ENCODE measurements at regions not wholly inside any gene's neighbourhood (a gene's known extent, or its start where the extent isn't known, plus 50 kb on each side); places are given as distances from the start of the nearest gene placed in this dataset.

- Mint-ChIP-seq H3K4me3 (ENCODE audit: unreplicated experiment) (no peak overlapping the region), H3K27ac (ENCODE audit: unreplicated experiment) (peak overlapping the region; percentile 72)
Measured at GRCh38 chr18:54740136-54740846, 88.0 kb upstream of the RAB27B start.

GRCh38 chr18:54742120-54742519, 86.2 kb upstream of the RAB27B start:
- DNase-seq (ENCODE audit: extremely low spot score, unreplicated experiment): no peak
- H3K27me3 Mint-ChIP-seq (ENCODE audit: unreplicated experiment): no peaks in the 10 kb centered on the region
- H3K4me1 Mint-ChIP-seq (ENCODE audit: unreplicated experiment): peaks cover 54% of the 10 kb centered on the region
- no peak for TF ChIP-seq CTCF (IDR thresholded peaks at IDR 0.05)
- H3K9me3 Mint-ChIP-seq (ENCODE audit: unreplicated experiment): peaks cover 7% of the 10 kb centered on the region
- no peak overlapping the region for H3K4me3 Mint-ChIP-seq (ENCODE audit: unreplicated experiment)
- no peaks in the 10 kb centered on the region for H3K36me3 Mint-ChIP-seq (ENCODE audit: unreplicated experiment)
- H3K27ac Mint-ChIP-seq (ENCODE audit: unreplicated experiment): no peak overlapping the region

More at GRCh38 chr18:54740136-54740846, 88.0 kb upstream of the RAB27B start:
- Mint-ChIP-seq H3K36me3 (ENCODE audit: unreplicated experiment) (no peaks in the 10 kb centered on the region), H3K27me3 (ENCODE audit: unreplicated experiment) (no peaks in the 10 kb centered on the region), H3K4me1 (ENCODE audit: unreplicated experiment) (peaks cover 58% of the 10 kb centered on the region), H3K9me3 (ENCODE audit: unreplicated experiment) (peaks cover 7% of the 10 kb centered on the region)
- TF ChIP-seq CTCF (IDR thresholded peaks at IDR 0.05): no peak
- no peak for DNase-seq (ENCODE audit: extremely low spot score, unreplicated experiment)

- peaks cover 6% of the 10 kb centered on the region for H3K9me3 Mint-ChIP-seq (ENCODE audit: unreplicated experiment)
- H3K4me1 Mint-ChIP-seq (ENCODE audit: unreplicated experiment): peaks cover 47% of the 10 kb centered on the region
- no peak for DNase-seq (ENCODE audit: extremely low spot score, unreplicated experiment)
Measured at GRCh38 chr18:54742659-54743604, 85.3 kb upstream of the RAB27B start.

GRCh38 chr18:54743605-54743995, 84.7 kb upstream of the RAB27B start:
- H3K36me3 Mint-ChIP-seq (ENCODE audit: unreplicated experiment): no peaks in the 10 kb centered on the region
- no peak for DNase-seq (ENCODE audit: extremely low spot score, unreplicated experiment)
- H3K4me1 Mint-ChIP-seq (ENCODE audit: unreplicated experiment): peaks cover 40% of the 10 kb centered on the region
- H3K4me3 Mint-ChIP-seq (ENCODE audit: unreplicated experiment): no peak overlapping the region
- no peaks in the 10 kb centered on the region for H3K9me3 Mint-ChIP-seq (ENCODE audit: unreplicated experiment)
- no peak overlapping the region for H3K27ac Mint-ChIP-seq (ENCODE audit: unreplicated experiment)
- TF ChIP-seq CTCF (IDR thresholded peaks at IDR 0.05): no peak
- peaks cover 2% of the 10 kb centered on the region for H3K27me3 Mint-ChIP-seq (ENCODE audit: unreplicated experiment)

More at GRCh38 chr18:54742659-54743604, 85.3 kb upstream of the RAB27B start:
- TF ChIP-seq CTCF (IDR thresholded peaks at IDR 0.05): no peak
- Mint-ChIP-seq H3K27ac (ENCODE audit: unreplicated experiment) (no peak overlapping the region), H3K4me3 (ENCODE audit: unreplicated experiment) (no peak overlapping the region), H3K27me3 (ENCODE audit: unreplicated experiment) (no peaks in the 10 kb centered on the region), H3K36me3 (ENCODE audit: unreplicated experiment) (no peaks in the 10 kb centered on the region)

GRCh38 chr18:54749291-54749690, 79.0 kb upstream of the RAB27B start:
- no peak for TF ChIP-seq CTCF (IDR thresholded peaks at IDR 0.05)
- H3K4me3 Mint-ChIP-seq (ENCODE audit: unreplicated experiment): no peak overlapping the region
- H3K9me3 Mint-ChIP-seq (ENCODE audit: unreplicated experiment): peaks cover 3% of the 10 kb centered on the region
- no peak for DNase-seq (ENCODE audit: extremely low spot score, unreplicated experiment)
- no peaks in the 10 kb centered on the region for H3K4me1 Mint-ChIP-seq (ENCODE audit: unreplicated experiment)
- no peak overlapping the region for H3K27ac Mint-ChIP-seq (ENCODE audit: unreplicated experiment)
- H3K27me3 Mint-ChIP-seq (ENCODE audit: unreplicated experiment): peaks cover 42% of the 10 kb centered on the region
- H3K36me3 Mint-ChIP-seq (ENCODE audit: unreplicated experiment): no peaks in the 10 kb centered on the region

Measured in osteocyte (in vitro differentiated cells).